Chondrocyte (in vitro differentiated cells): ENCODE measurements at regions not wholly inside any gene's neighbourhood (a gene's known extent, or its start where the extent isn't known, plus 50 kb on each side); places are given as distances from the start of the nearest gene placed in this dataset.

Experiments
- DNase-seq: peaks from one replicate; pipeline ENCODE4 v3.0.0; 2021; ENCODE audit warnings: mixed read lengths, low spot score
- H3K27ac Mint-ChIP-seq: one replicate; pipeline ENCODE4 v1.8.0; 2021; ENCODE audit warnings: mild to moderate bottlenecking, moderate library complexity, mixed read lengths; ENCODE audit not compliant: unreplicated experiment
- H3K27me3 Mint-ChIP-seq: 2 replicates; pipeline ENCODE4 v1.8.0; 2021; ENCODE audit warnings: low read depth, mixed read lengths
- H3K36me3 Mint-ChIP-seq: 2 replicates; pipeline ENCODE4 v1.8.0; 2021; ENCODE audit warnings: low read depth, mixed read lengths
- H3K4me1 Mint-ChIP-seq: 2 replicates; pipeline ENCODE4 v1.8.0; 2021; ENCODE audit warnings: low read depth, mild to moderate bottlenecking, mixed read lengths
- H3K4me3 Mint-ChIP-seq: one replicate; pipeline ENCODE4 v1.8.0; 2021; ENCODE audit warnings: mild to moderate bottlenecking, moderate library complexity, mixed read lengths; ENCODE audit not compliant: unreplicated experiment
- H3K9me3 Mint-ChIP-seq: 2 replicates; pipeline ENCODE4 v1.8.0; 2021; ENCODE audit warnings: low read depth, mixed read lengths
- CTCF ChIP-seq: fragments of 200-600 bp; sonication (generic); IDR thresholded peaks from 2 replicates; pipeline ENCODE4 v1.5.0; 2021; ENCODE audit warnings: antibody characterized with exemption, mild to moderate bottlenecking, moderate library complexity

GRCh38 chr2:166673986-166674385, 179.9 kb upstream of the SCN7A start:
- no peaks in the 10 kb centered on the region for H3K4me1 Mint-ChIP-seq
- DNase-seq: no peak
- H3K27me3 Mint-ChIP-seq: peaks cover 2% of the 10 kb centered on the region
- no peak overlapping the region for H3K4me3 Mint-ChIP-seq
- H3K9me3 Mint-ChIP-seq: no peaks in the 10 kb centered on the region
- H3K27ac Mint-ChIP-seq: no peak overlapping the region
- no peaks in the 10 kb centered on the region for H3K36me3 Mint-ChIP-seq
- TF ChIP-seq CTCF: no peak

- Mint-ChIP-seq H3K4me1 (no peaks in the 10 kb centered on the region), H3K4me3 (no peak overlapping the region), H3K9me3 (no peaks in the 10 kb centered on the region), H3K36me3 (no peaks in the 10 kb centered on the region), H3K27me3 (peaks cover 2% of the 10 kb centered on the region), H3K27ac (no peak overlapping the region)
- TF ChIP-seq CTCF: no peak
- no peak for DNase-seq
Measured at GRCh38 chr2:166671801-166672200, 177.8 kb upstream of the SCN7A start.

DNA sequence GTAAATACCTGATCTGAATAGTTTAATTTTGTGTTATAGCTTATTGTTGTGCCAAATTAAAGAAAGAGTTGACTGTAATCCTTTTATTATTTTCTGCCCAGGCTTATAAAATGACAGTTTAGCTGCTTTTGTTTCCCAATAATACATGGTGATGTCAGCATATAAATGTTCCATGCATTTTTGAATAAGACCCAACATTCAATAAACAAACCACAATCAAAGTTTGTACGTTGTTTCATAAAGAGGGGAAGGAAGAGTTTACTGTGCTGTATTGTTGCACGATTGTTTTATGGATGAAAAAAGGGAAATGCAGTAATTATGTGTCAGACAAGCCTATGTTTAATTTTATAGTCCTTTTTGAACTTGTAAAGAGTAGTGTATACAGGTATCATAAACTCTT, 177.2 kb upstream of the SCN7A start:
- H3K27me3 Mint-ChIP-seq: peaks cover 2% of the 10 kb centered on the region
- peaks cover 1% of the 10 kb centered on the region for H3K4me1 Mint-ChIP-seq
- no peak for DNase-seq
- H3K27ac Mint-ChIP-seq: no peak overlapping the region
- no peak overlapping the region for H3K4me3 Mint-ChIP-seq
- no peak for TF ChIP-seq CTCF
- H3K36me3 Mint-ChIP-seq: no peaks in the 10 kb centered on the region
- H3K9me3 Mint-ChIP-seq: no peaks in the 10 kb centered on the region

GRCh38 chr2:166665991-166666940, 172.2 kb upstream of the SCN7A start:
- H3K4me1 Mint-ChIP-seq: peaks cover 7% of the 10 kb centered on the region
- H3K27ac Mint-ChIP-seq: no peak overlapping the region
- H3K36me3 Mint-ChIP-seq: no peaks in the 10 kb centered on the region
- H3K9me3 Mint-ChIP-seq: no peaks in the 10 kb centered on the region
- no peak for DNase-seq
- no peak for TF ChIP-seq CTCF
- peaks cover 2% of the 10 kb centered on the region for H3K27me3 Mint-ChIP-seq
- no peak overlapping the region for H3K4me3 Mint-ChIP-seq

GRCh38 chr2:166661824-166662223, 167.8 kb upstream of the SCN7A start:
- Mint-ChIP-seq H3K4me1 (peaks cover 7% of the 10 kb centered on the region), H3K4me3 (no peak overlapping the region), H3K9me3 (no peaks in the 10 kb centered on the region)

More at GRCh38 chr2:166661824-166662223, 167.8 kb upstream of the SCN7A start:
- no peak for DNase-seq
- Mint-ChIP-seq H3K27me3 (peaks cover 4% of the 10 kb centered on the region), H3K36me3 (no peaks in the 10 kb centered on the region), H3K27ac (no peak overlapping the region)
- TF ChIP-seq CTCF: no peak
